Stimulated activated CD8-positive, alpha-beta memory T cell treated with anti-CD3 and anti-CD28 coated beads, Interleukin-7, amount 100 ng/mL, for 48 hours (primary cell): ENCODE measurements at regions not wholly inside any gene's neighbourhood (a gene's known extent, or its start where the extent isn't known, plus 50 kb on each side); places are given as distances from the start of the nearest gene placed in this dataset.

Experiments used
- DNase-seq, 2 donors: peaks; one replicate each; pipeline ENCODE4 v3.0.0-alpha.2; 2020; ENCODE audit warnings: low read depth in 1 of 2; ENCODE audit errors: extremely low read depth in 1 of 2

GRCh38 chr10:71065659-71066058, 146.7 kb upstream of the UNC5B start:
- no peak for DNase-seq

- DNase-seq = no peak
Measured at GRCh38 chr10:71066600-71066999, 145.8 kb upstream of the UNC5B start.

- no peak for DNase-seq
Measured at GRCh38 chr10:71067098-71067740, 145.2 kb upstream of the UNC5B start.

GRCh38 chr10:71068861-71069271, 143.5 kb upstream of the UNC5B start:
- no peak for DNase-seq

- DNase-seq = no peak
Measured at GRCh38 chr10:71069909-71070666, 142.3 kb upstream of the UNC5B start.

GRCh38 chr10:71070741-71071140, 141.6 kb upstream of the UNC5B start:
- no peak for DNase-seq

GRCh38 chr10:71072131-71072822, 140.1 kb upstream of the UNC5B start:
- no peak for DNase-seq

GRCh38 chr10:71072823-71073210, 139.6 kb upstream of the UNC5B start:
- DNase-seq = no peak

- no peak for DNase-seq
Measured at GRCh38 chr10:71073451-71074175, 138.8 kb upstream of the UNC5B start.

GRCh38 chr10:71074176-71074755, 138.1 kb upstream of the UNC5B start:
- DNase-seq = no peak

GRCh38 chr10:71075086-71075758, 137.1 kb upstream of the UNC5B start:
- no peak for DNase-seq

GRCh38 chr10:71075759-71076472, 136.5 kb upstream of the UNC5B start:
- DNase-seq = no peak

- no peak for DNase-seq
Measured at GRCh38 chr10:71076473-71077142, 135.8 kb upstream of the UNC5B start.

GRCh38 chr10:71077143-71077581, 135.2 kb upstream of the UNC5B start:
- DNase-seq = no peak

GRCh38 chr10:71077796-71078453, 134.4 kb upstream of the UNC5B start:
- DNase-seq = no peak

GRCh38 chr10:71078454-71079145, 133.8 kb upstream of the UNC5B start:
- DNase-seq = no peak

GRCh38 chr10:71079761-71080380, 132.5 kb upstream of the UNC5B start:
- no peak for DNase-seq
